A673 (cell line): ENCODE measurements at regions not wholly inside any gene's neighbourhood (a gene's known extent, or its start where the extent isn't known, plus 50 kb on each side); places are given as distances from the start of the nearest gene placed in this dataset.

Experiments used
- BruUV-seq: library from RNA; stranded (reverse); fragments of 400-500 nt; replicated peaks from 2 replicates; lab custom pipeline; 2021; lab: Mats Ljungman, UMichigan
- CTCF ChIA-PET: fragments of 300-600 bp; sonication (Branson Sonifier 250); formaldehyde crosslinking; loops from one replicate; lab custom pipeline; 2022; ENCODE audit warnings: antibody characterized with exemption; lab: Charles Lee
- POLR2A ChIA-PET: fragments of 300-600 bp; sonication (Branson Sonifier 250); formaldehyde crosslinking; loops from one replicate; lab custom pipeline; 2022; ENCODE audit warnings: antibody characterized with exemption; ENCODE audit not compliant: low non-redundant PET; lab: Charles Lee
- DNase-seq: peaks from one replicate; pipeline ENCODE4 v3.0.0-alpha.2; 2015; ENCODE audit warnings: low spot score
- H3K27ac ChIP-seq: fragments of 200-600 bp; sonication (generic); 2 replicates; pipeline ENCODE4 v1.5.1; 2016; ENCODE audit warnings: mixed run types, low read depth, mild to moderate bottlenecking, mixed read lengths, antibody characterized with exemption, low read length; ENCODE audit not compliant: poor library complexity, severe bottlenecking
- H3K27me3 ChIP-seq: fragments of 200-600 bp; sonication (generic); replicated peaks from 2 replicates; pipeline ENCODE4 v1.6.1; 2017; ENCODE audit warnings: mixed run types, low read depth, mild to moderate bottlenecking, mixed read lengths, antibody characterized with exemption, low read length; ENCODE audit not compliant: insufficient read depth, poor library complexity
- H3K36me3 ChIP-seq: fragments of 200-600 bp; sonication (generic); 2 replicates; pipeline ENCODE4 v1.6.1; 2016; ENCODE audit warnings: mixed run types, mild to moderate bottlenecking, mixed read lengths, antibody characterized with exemption, low read length; ENCODE audit not compliant: insufficient read depth, poor library complexity, severe bottlenecking
- H3K4me1 ChIP-seq: fragments of 200-600 bp; sonication (generic); 2 replicates; pipeline ENCODE4 v1.6.1; 2017; ENCODE audit warnings: mixed run types, mild to moderate bottlenecking, mixed read lengths, antibody characterized with exemption, low read length; ENCODE audit not compliant: insufficient read depth, poor library complexity, severe bottlenecking
- H3K4me3 ChIP-seq: fragments of 200-600 bp; sonication (generic); 2 replicates; pipeline ENCODE4 v1.5.1; 2016; ENCODE audit warnings: low read depth, mixed run types, mild to moderate bottlenecking, mixed read lengths, low read length; ENCODE audit not compliant: poor library complexity, severe bottlenecking
- H3K9me3 ChIP-seq: fragments of 200-600 bp; sonication (generic); 2 replicates; pipeline ENCODE4 v1.6.1; 2016; ENCODE audit warnings: mixed run types, low read depth, mild to moderate bottlenecking, mixed read lengths, antibody characterized with exemption, low read length; ENCODE audit not compliant: poor library complexity, severe bottlenecking
- EZH2 ChIP-seq: fragments of 200-600 bp; sonication (generic); IDR thresholded peaks from 2 replicates; pipeline ENCODE4 v1.6.1; 2017; ENCODE audit warnings: borderline replicate concordance, low read depth, mild to moderate bottlenecking, mixed read lengths, antibody characterized with exemption, low read length; ENCODE audit not compliant: poor library complexity, severe bottlenecking
- intact Hi-C: fragments of 100-400 bp; cut with micrococcal nuclease; formaldehyde crosslinking; loops from one replicate; pipeline ENCODE4 v1.10.0; 2022; ENCODE audit not compliant: unreplicated experiment
- TF ChIP-seq, protein P1 (sequence below): fragments of 300-800, 200-600 bp; sonication (generic); conservative IDR thresholded peaks from 2 replicates; pipeline ENCODE4 v1.5.1; 2017; ENCODE audit warnings: low read depth, mild to moderate bottlenecking, antibody characterized with exemption, low read length, moderate library complexity, mixed read lengths

DNA sequence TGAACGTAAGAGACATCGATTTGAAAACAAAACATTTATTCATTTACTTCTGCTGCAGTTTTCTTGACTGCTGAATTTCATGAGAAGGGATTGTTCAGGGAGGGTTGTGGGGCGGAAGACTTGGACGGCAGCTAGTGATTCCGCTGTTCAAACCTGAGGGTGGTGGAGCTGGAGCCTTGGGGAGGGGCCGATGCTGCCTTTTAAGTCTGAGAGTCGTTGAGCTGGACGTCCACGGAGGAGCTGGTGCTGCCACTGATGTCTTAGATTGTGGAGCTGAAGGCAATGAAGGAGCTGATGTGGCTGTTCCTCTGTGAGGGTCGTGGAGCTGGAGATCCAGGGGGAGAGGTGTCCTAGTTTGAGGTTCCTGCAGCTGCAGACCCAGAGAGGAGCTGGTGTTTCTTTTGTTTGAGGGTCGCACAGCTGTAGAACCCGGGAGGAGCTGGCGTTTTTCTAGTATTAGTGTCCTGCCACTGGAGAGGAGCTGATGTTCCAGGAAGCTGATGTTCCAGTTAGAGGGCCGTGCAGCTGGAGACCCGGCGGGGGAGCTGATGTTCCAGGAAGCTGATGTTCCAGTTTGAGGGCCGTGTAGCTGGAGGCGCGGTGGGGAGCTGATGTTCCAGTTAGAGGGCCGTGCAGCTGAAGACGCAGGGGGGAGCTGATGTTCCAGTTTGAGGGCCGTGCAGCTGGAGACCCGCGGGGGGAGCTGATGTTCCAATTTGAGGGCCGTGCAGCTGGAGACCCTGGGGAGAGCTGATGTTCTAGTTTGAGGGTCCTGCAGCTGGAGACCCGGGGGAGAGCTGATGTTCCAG lies 150.9 kb downstream of the RTP5 start:
- Histone ChIP-seq H3K9me3 (no peaks in the 10 kb centered on the region), H3K36me3 (no peaks in the 10 kb centered on the region), H3K4me1 (peaks cover 11% of the 10 kb centered on the region), H3K27ac (no peak overlapping the region), H3K4me3 (no peak overlapping the region), H3K27me3 (no peaks in the 10 kb centered on the region)
- POLR2A ChIA-PET: no interaction called here
- BruUV-seq: no TSS peak
- TF ChIP-seq EZH2: no peak
- TF ChIP-seq, protein P1, sequence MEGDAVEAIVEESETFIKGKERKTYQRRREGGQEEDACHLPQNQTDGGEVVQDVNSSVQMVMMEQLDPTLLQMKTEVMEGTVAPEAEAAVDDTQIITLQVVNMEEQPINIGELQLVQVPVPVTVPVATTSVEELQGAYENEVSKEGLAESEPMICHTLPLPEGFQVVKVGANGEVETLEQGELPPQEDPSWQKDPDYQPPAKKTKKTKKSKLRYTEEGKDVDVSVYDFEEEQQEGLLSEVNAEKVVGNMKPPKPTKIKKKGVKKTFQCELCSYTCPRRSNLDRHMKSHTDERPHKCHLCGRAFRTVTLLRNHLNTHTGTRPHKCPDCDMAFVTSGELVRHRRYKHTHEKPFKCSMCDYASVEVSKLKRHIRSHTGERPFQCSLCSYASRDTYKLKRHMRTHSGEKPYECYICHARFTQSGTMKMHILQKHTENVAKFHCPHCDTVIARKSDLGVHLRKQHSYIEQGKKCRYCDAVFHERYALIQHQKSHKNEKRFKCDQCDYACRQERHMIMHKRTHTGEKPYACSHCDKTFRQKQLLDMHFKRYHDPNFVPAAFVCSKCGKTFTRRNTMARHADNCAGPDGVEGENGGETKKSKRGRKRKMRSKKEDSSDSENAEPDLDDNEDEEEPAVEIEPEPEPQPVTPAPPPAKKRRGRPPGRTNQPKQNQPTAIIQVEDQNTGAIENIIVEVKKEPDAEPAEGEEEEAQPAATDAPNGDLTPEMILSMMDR: peak; percentile 63
- CTCF ChIA-PET: interaction anchor here (1.0 kb wide), 1 partner anchor 70 kb away, joined by 5 read pairs; no protein-coding TSS in a partner anchor
- intact Hi-C loops: no loop called here
- peak; percentile 81 for DNase-seq

DNA sequence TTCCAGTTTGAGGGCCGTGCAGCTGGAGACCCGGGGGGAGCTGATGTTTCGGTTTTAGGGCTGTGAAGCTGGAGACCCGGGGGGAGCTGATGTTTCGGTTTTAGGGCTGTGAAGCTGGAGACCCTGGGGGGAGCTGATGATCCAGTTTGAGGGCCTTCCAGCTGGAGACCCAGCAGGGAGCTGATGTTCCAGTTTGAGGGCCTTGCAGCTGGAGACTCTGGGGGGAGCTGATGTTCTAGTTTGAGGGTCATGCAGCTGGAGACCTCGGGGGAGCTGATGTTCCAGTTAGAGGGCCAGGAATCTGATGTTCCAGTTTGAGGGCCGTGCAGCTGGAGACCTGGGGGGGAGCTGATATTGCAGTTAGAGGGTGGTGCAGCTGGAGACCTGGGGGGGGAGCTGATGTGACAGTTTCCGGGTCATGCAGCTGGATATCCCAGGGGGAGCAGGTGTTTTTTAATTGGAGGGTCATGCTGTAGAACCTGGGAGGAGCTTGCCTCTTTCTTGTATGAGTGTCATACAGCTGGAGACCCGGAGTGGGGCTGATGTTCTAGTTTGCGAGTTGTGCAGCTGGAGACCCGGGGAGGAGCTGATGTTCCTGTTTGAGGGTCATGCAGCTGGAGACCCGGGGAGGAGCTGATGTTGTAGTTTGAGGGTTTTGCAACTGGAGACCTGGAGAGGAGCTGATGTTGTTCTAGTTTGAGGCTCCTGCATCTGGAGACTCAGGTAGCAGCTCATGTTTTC lies 153.2 kb downstream of the RTP5 start:
- no peak overlapping the region for H3K27ac ChIP-seq
- ChIA-PET POLR2A (no interaction called here), CTCF (interaction anchor here (0.6 kb wide), 1 partner anchor 55 kb away, joined by 5 read pairs; no protein-coding TSS in a partner anchor)
- TF ChIP-seq, protein P1: no peak
- no peak for TF ChIP-seq EZH2
- H3K9me3 ChIP-seq: no peaks in the 10 kb centered on the region
- no peaks in the 10 kb centered on the region for H3K36me3 ChIP-seq
- no peak overlapping the region for H3K4me3 ChIP-seq
- no TSS peak for BruUV-seq
- no peaks in the 10 kb centered on the region for H3K27me3 ChIP-seq
- no peak for DNase-seq
- H3K4me1 ChIP-seq: peaks cover 11% of the 10 kb centered on the region
- intact Hi-C loops: no loop called here

DNA sequence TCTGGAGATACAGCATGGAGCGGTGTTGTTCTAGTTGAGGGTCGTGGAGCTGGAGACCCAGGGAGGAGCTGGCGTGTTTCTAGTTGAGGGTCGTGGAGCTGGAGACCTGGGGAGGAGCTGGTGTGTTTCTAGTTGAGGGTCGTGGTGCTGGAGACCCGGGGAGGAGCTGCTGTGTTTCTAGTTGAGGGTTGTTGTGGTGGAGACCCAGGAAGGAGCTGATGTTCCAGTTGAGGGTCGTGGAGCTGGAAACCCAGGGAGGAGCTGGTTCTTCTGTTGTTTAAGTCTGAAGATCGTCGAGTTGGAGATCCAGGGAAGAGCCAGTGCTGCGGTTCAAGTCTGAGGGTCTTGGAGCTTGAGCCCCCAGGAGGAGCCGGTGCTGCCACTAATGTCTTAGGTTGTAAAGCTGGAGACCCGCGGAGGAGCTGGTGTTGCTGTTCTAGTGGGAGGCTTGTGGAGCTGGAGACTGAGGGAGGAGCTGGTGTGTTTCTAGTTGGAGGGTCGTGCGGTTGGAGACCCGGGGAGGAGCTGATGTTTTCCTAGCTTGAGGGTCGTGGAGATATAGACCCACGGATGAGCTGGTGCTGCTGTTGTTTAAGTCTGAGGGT lies 155.3 kb downstream of the RTP5 start:
- intact Hi-C loops: no loop called here
- DNase-seq: no peak
- no peak overlapping the region for H3K27ac ChIP-seq
- no peaks in the 10 kb centered on the region for H3K36me3 ChIP-seq
- BruUV-seq: no TSS peak
- no peaks in the 10 kb centered on the region for H3K9me3 ChIP-seq
- CTCF ChIA-PET: no interaction called here
- H3K4me3 ChIP-seq: no peak overlapping the region
- H3K27me3 ChIP-seq: no peaks in the 10 kb centered on the region
- H3K4me1 ChIP-seq: peaks cover 11% of the 10 kb centered on the region
- no peak for TF ChIP-seq EZH2
- TF ChIP-seq, protein P1: no peak
- POLR2A ChIA-PET: no interaction called here
